SK-N-SH (cell line): ENCODE measurements at regions not wholly inside any gene's neighbourhood (a gene's known extent, or its start where the extent isn't known, plus 50 kb on each side); places are given as distances from the start of the nearest gene placed in this dataset.

Source experiments
- CTCF ChIA-PET: fragments of 300-600, 350-600 bp; formaldehyde crosslinking; extraction: SDS; loops from one replicate; lab custom pipeline; 2021; lab: Yijun Ruan, JAX
- POLR2A ChIA-PET: fragments of 350-600 bp; sonication (Branson Sonifier 250); formaldehyde crosslinking; extraction: SDS; loops from one replicate; lab custom pipeline; 2020; ENCODE audit warnings: antibody characterized with exemption, inconsistent platforms; lab: Yijun Ruan, JAX
- DNase-seq: peaks from one replicate; pipeline ENCODE4 v3.0.0; 2012
- H2AFZ ChIP-seq: fragments of 200-600 bp; sonication (generic); 2 replicates; pipeline ENCODE4 v1.8.1; 2016; ENCODE audit warnings: antibody characterized with exemption, mild to moderate bottlenecking, low read depth
- H3F3A ChIP-seq: fragments of 200-600 bp; sonication (generic); replicated peaks from 2 replicates; pipeline ENCODE3; 2016; ENCODE audit warnings: antibody characterized with exemption, mild to moderate bottlenecking; ENCODE audit not compliant: insufficient read depth
- H3K27ac ChIP-seq, 2 experiments: fragments of 200-500 bp in 1 of 2; fragments of 200-600 bp in 1 of 2; sonication (Bioruptor generic) in 1 of 2; sonication (generic), shearing (Covaris generic) in 1 of 2; 2 replicates each; pipeline versions ENCODE4 v1.5.1 to v1.6.1; 2014 to 2016; ENCODE audit warnings: low read depth in 2 of 2, inconsistent platforms in 1 of 2, low read length in 1 of 2, mild to moderate bottlenecking in 1 of 2, mixed read lengths in 1 of 2
- H3K27me3 ChIP-seq: fragments of 200-600 bp; sonication (generic), shearing (Covaris generic); 2 replicates; pipeline ENCODE4 v1.6.1; 2016; ENCODE audit warnings: mixed run types; ENCODE audit not compliant: insufficient read depth
- H3K36me3 ChIP-seq, 2 experiments: fragments of 200-500 bp in 1 of 2; fragments of 200-600 bp in 1 of 2; sonication (Bioruptor generic) in 1 of 2; sonication (generic) in 1 of 2; replicated peaks in 1 of 2; 2 replicates each; pipeline versions ENCODE3 to v1.5.1; 2014 to 2016; ENCODE audit warnings: low read length in 1 of 2, mild to moderate bottlenecking in 1 of 2; ENCODE audit not compliant: insufficient read depth in 2 of 2, control insufficient read depth in 1 of 2
- H3K4me1 ChIP-seq, 2 experiments: fragments of 200-500 bp in 1 of 2; fragments of 200-600 bp in 1 of 2; sonication (Bioruptor generic) in 1 of 2; sonication (generic), shearing (Covaris generic) in 1 of 2; 2 replicates each; pipeline versions ENCODE4 v1.5.1 to v1.6.1; 2014 to 2016; ENCODE audit warnings: low read depth in 1 of 2, low read length in 1 of 2, mixed run types in 1 of 2; ENCODE audit not compliant: insufficient read depth in 2 of 2, control insufficient read depth in 1 of 2
- H3K4me2 ChIP-seq: fragments of 200-600 bp; sonication (generic), shearing (Covaris generic); 2 replicates; pipeline ENCODE4 v1.6.1; 2017; ENCODE audit warnings: mixed run types
- H3K4me3 ChIP-seq, 2 experiments: fragments of 200-500 bp in 1 of 2; fragments of 200-600 bp in 1 of 2; sonication (Bioruptor generic) in 1 of 2; sonication (generic), shearing (Covaris generic) in 1 of 2; 2 replicates each; pipeline versions ENCODE4 v1.5.1 to v1.8.1; 2014 to 2016; ENCODE audit warnings: low read depth in 2 of 2, inconsistent platforms in 1 of 2, low read length in 1 of 2, mild to moderate bottlenecking in 1 of 2, mixed read lengths in 1 of 2, moderate library complexity in 1 of 2
- H3K79me2 ChIP-seq: fragments of 200-600 bp; sonication (generic); 2 replicates; pipeline ENCODE4 v1.8.1; 2017; ENCODE audit warnings: mild to moderate bottlenecking; ENCODE audit not compliant: insufficient read depth
- H3K9ac ChIP-seq: fragments of 200-600 bp; sonication (generic); 2 replicates; pipeline ENCODE4 v1.6.1; 2017; ENCODE audit warnings: mixed run types
- H3K9me2 ChIP-seq: fragments of 200-600 bp; sonication (generic); 2 replicates; pipeline ENCODE4 v1.6.1; 2017; ENCODE audit warnings: mixed run types
- H3K9me3 ChIP-seq: fragments of 200-600 bp; sonication (generic); 2 replicates; pipeline ENCODE4 v1.6.1; 2017; ENCODE audit warnings: mixed run types, mild to moderate bottlenecking, moderate library complexity
- H4K20me1 ChIP-seq: fragments of 200-600 bp; sonication (generic); 2 replicates; pipeline ENCODE4 v1.6.1; 2017; ENCODE audit warnings: mild to moderate bottlenecking, mixed run types; ENCODE audit not compliant: insufficient read depth
- CTCF ChIP-seq: fragments of 200-600 bp; sonication (generic); IDR thresholded peaks from 2 replicates; pipeline ENCODE4 v1.6.1; 2017; ENCODE audit warnings: antibody characterized with exemption, mild to moderate bottlenecking, moderate library complexity
- ELF1 ChIP-seq: IDR thresholded peaks from 2 replicates; pipeline ENCODE4 v1.4.0; 2012
- EP300 ChIP-seq, 2 experiments: IDR thresholded peaks; 2 replicates each; pipeline versions ENCODE4 v1.4.0 to v1.6.1; 2012; ENCODE audit warnings: borderline replicate concordance in 1 of 2, low read depth in 1 of 2, low read length in 1 of 2
- EZH2phosphoT487 ChIP-seq: fragments of 200-600 bp; sonication (generic); IDR thresholded peaks from 2 replicates; pipeline ENCODE4 v1.6.1; 2017; ENCODE audit warnings: low read depth, mixed run types, mild to moderate bottlenecking, antibody characterized with exemption, moderate library complexity, borderline replicate concordance
- FOSL2 ChIP-seq: IDR thresholded peaks from 2 replicates; pipeline ENCODE4 v1.4.0; 2012; ENCODE audit warnings: low read depth, mild to moderate bottlenecking, moderate library complexity, borderline replicate concordance
- FOXJ3 ChIP-seq: sonication (generic); formaldehyde crosslinking; IDR thresholded peaks from 2 replicates; pipeline ENCODE4 v1.5.1; 2020; ENCODE audit warnings: mild to moderate bottlenecking, missing genetic modification reagents
- FOXM1 ChIP-seq: IDR thresholded peaks from 2 replicates; pipeline ENCODE4 v1.4.0; 2012; ENCODE audit warnings: low read depth, mild to moderate bottlenecking
- GATA2 ChIP-seq: sonication (generic); formaldehyde crosslinking; IDR thresholded peaks from 2 replicates; pipeline ENCODE4 v1.5.0; 2020; ENCODE audit warnings: mild to moderate bottlenecking, missing genetic modification reagents
- JUND ChIP-seq: IDR thresholded peaks from 2 replicates; pipeline ENCODE4 v1.4.0; 2012
- NFIC ChIP-seq: IDR thresholded peaks from 2 replicates; pipeline ENCODE4 v1.4.0; 2012; ENCODE audit warnings: borderline replicate concordance
- PBX3 ChIP-seq: IDR thresholded peaks from 2 replicates; pipeline ENCODE4; 2012
- POLR2AphosphoS5 ChIP-seq: IDR thresholded peaks from 2 replicates; pipeline ENCODE4 v1.6.1; 2012; ENCODE audit warnings: low read depth, low read length
- REST ChIP-seq: IDR thresholded peaks from 2 replicates; pipeline ENCODE4 v1.6.1; 2012; ENCODE audit warnings: mild to moderate bottlenecking, low read depth, low read length, moderate library complexity
- RFX5 ChIP-seq: IDR thresholded peaks from 2 replicates; pipeline ENCODE4 v1.6.1; 2012; ENCODE audit warnings: mild to moderate bottlenecking, improper control_type of control experiment, low read length
- RXRA ChIP-seq: IDR thresholded peaks from 2 replicates; pipeline ENCODE4 v1.4.0; 2012; ENCODE audit warnings: low read depth, mild to moderate bottlenecking, borderline replicate concordance
- SMC3 ChIP-seq: IDR thresholded peaks from 2 replicates; pipeline ENCODE4 v1.6.1; 2012; ENCODE audit warnings: low read depth, low read length, improper control_type of control experiment
- ZBTB33 ChIP-seq: IDR thresholded peaks from 2 replicates; pipeline ENCODE4 v1.4.0; 2012; ENCODE audit warnings: low read depth, borderline replicate concordance
- WGBS: methylation state at CpG from one replicate; pipeline ENCODE4 v1.1.6; 2017; ENCODE audit warnings: low lambda C conversion rate; 5-methylcytosine and 5-hydroxymethylcytosine counted together
- TF ChIP-seq, protein P1 (sequence below): fragments of 150-350 bp; IDR thresholded peaks from 2 replicates; pipeline ENCODE4 v1.6.1; 2016; ENCODE audit warnings: mild to moderate bottlenecking, low read depth, low read length

DNA sequence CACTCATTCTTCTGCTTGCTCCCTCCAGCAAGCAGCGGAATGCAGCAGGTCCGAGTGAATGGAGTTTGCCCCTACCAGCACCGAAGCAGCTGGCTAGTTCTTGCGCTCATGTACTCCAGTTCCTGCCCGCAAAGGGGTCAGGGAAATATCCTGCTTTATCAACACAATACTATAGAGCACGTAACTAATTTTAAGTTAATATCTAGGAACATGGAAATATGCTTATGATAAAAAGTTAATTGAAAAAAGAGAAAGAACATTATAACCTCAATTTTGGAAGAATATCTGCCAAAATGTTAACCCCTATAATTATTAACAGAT lies 195.6 kb downstream of the SNCA start:
- H2AFZ ChIP-seq = peak overlapping the region; percentile 48; the same call in 1 of the 2 replicates
- 54% methylated on average over 6 of the region's 6 CpGs for WGBS
- H3K79me2 ChIP-seq = no peaks in the 10 kb centered on the region
- H3F3A ChIP-seq = no peaks in the 10 kb centered on the region
- CTCF ChIA-PET = interaction anchor here (0.7 to 2.0 kb wide), 35 partner anchors 10 to 651 kb away, joined by 3 to 20 read pairs (median 4); partner anchors contain the start of gene MMRN1
- peaks cover 0 to 4% of the 10 kb centered on the region in 2 experiments; a peak in 2 of 4 replicates for H3K4me1 ChIP-seq
- H3K9me3 ChIP-seq = no peaks in the 10 kb centered on the region
- H3K9ac ChIP-seq = no peak overlapping the region
- peak overlapping the region; percentile 17 to 38; a peak in 2 of 4 replicates for H3K4me3 ChIP-seq
- no peaks in the 10 kb centered on the region for H3K36me3 ChIP-seq
- no peaks in the 10 kb centered on the region for H3K9me2 ChIP-seq
- H4K20me1 ChIP-seq = no peaks in the 10 kb centered on the region
- no peak for DNase-seq
- POLR2A ChIA-PET = interaction anchor here (0.6 to 1.0 kb wide), 2 partner anchors 196 to 1612 kb away, joined by 3 read pairs; no protein-coding TSS in a partner anchor
- H3K27ac ChIP-seq = no peak overlapping the region
- TF ChIP-seq REST = no peak
- no peak for TF ChIP-seq ELF1
- TF ChIP-seq, protein P1, sequence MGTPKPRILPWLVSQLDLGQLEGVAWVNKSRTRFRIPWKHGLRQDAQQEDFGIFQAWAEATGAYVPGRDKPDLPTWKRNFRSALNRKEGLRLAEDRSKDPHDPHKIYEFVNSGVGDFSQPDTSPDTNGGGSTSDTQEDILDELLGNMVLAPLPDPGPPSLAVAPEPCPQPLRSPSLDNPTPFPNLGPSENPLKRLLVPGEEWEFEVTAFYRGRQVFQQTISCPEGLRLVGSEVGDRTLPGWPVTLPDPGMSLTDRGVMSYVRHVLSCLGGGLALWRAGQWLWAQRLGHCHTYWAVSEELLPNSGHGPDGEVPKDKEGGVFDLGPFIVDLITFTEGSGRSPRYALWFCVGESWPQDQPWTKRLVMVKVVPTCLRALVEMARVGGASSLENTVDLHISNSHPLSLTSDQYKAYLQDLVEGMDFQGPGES = no peak
- TF ChIP-seq JUND = no peak
- no peak for TF ChIP-seq EP300 (IDR thresholded peaks at IDR 0.05; ENCODE audit: borderline replicate concordance in 1 of 2, low read depth in 1 of 2, low read length in 1 of 2)
- no peak for TF ChIP-seq POLR2AphosphoS5
- TF ChIP-seq CTCF = no peak
- TF ChIP-seq ZBTB33 = no peak
- no peak for TF ChIP-seq FOXJ3 (CRISPR knock-in tag)
- TF ChIP-seq RFX5 = no peak
- no peak for TF ChIP-seq FOXM1
- no peak for TF ChIP-seq EZH2phosphoT487
- no peak for TF ChIP-seq NFIC
- no peak for TF ChIP-seq FOSL2
- TF ChIP-seq GATA2 (CRISPR knock-in tag) = no peak
- no peak for TF ChIP-seq RXRA
- TF ChIP-seq PBX3 = no peak
- TF ChIP-seq SMC3 = no peak
- H3K4me2 ChIP-seq = 0 out of 2 replicates have a peak overlapping the region, but pooled peaks have one; percentile 53
- no peaks in the 10 kb centered on the region for H3K27me3 ChIP-seq
